WTC11 (cell line): ENCODE measurements at regions not wholly inside any gene's neighbourhood (a gene's known extent, or its start where the extent isn't known, plus 50 kb on each side); places are given as distances from the start of the nearest gene placed in this dataset.

Source experiments
- MAX ChIP-seq: sonication (generic); formaldehyde crosslinking; IDR thresholded peaks from 2 replicates; pipeline ENCODE4 v1.8.0; 2022; ENCODE audit warnings: mild to moderate bottlenecking, missing genetic modification reagents
- TEAD1 ChIP-seq: sonication (generic); formaldehyde crosslinking; IDR thresholded peaks from 2 replicates; pipeline ENCODE4 v1.8.0; 2022; ENCODE audit warnings: mild to moderate bottlenecking, missing genetic modification reagents
- TF ChIP-seq, protein P1 (sequence below): fragments of 200-600 bp; IDR thresholded peaks from 2 replicates; pipeline ENCODE4 v1.8.0; 2022; ENCODE audit warnings: antibody characterized with exemption
- TF ChIP-seq, protein P2 (sequence below): sonication (generic); formaldehyde crosslinking; IDR thresholded peaks from 2 replicates; pipeline ENCODE4 v1.8.1; 2023; ENCODE audit warnings: mild to moderate bottlenecking, missing genetic modification reagents, moderate library complexity
- TF ChIP-seq, protein P3 (sequence below): sonication (generic); formaldehyde crosslinking; IDR thresholded peaks from 2 replicates; pipeline ENCODE4 v1.8.0; 2022; ENCODE audit warnings: mild to moderate bottlenecking, missing genetic modification reagents
- TF ChIP-seq, protein P4 (sequence below): sonication (generic); formaldehyde crosslinking; IDR thresholded peaks from 2 replicates; pipeline ENCODE4 v1.8.1; 2023; ENCODE audit warnings: mild to moderate bottlenecking, missing genetic modification reagents, borderline replicate concordance

GRCh38 chr4:23320931-23321587 is 568.8 kb downstream of the PPARGC1A start:
- TF ChIP-seq, protein P1, sequence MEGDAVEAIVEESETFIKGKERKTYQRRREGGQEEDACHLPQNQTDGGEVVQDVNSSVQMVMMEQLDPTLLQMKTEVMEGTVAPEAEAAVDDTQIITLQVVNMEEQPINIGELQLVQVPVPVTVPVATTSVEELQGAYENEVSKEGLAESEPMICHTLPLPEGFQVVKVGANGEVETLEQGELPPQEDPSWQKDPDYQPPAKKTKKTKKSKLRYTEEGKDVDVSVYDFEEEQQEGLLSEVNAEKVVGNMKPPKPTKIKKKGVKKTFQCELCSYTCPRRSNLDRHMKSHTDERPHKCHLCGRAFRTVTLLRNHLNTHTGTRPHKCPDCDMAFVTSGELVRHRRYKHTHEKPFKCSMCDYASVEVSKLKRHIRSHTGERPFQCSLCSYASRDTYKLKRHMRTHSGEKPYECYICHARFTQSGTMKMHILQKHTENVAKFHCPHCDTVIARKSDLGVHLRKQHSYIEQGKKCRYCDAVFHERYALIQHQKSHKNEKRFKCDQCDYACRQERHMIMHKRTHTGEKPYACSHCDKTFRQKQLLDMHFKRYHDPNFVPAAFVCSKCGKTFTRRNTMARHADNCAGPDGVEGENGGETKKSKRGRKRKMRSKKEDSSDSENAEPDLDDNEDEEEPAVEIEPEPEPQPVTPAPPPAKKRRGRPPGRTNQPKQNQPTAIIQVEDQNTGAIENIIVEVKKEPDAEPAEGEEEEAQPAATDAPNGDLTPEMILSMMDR: no peak
- TF ChIP-seq, protein P2, sequence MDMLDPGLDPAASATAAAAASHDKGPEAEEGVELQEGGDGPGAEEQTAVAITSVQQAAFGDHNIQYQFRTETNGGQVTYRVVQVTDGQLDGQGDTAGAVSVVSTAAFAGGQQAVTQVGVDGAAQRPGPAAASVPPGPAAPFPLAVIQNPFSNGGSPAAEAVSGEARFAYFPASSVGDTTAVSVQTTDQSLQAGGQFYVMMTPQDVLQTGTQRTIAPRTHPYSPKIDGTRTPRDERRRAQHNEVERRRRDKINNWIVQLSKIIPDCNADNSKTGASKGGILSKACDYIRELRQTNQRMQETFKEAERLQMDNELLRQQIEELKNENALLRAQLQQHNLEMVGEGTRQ: no peak
- TF ChIP-seq MAX (no peak), TEAD1 (no peak)
- TF ChIP-seq, protein P3, sequence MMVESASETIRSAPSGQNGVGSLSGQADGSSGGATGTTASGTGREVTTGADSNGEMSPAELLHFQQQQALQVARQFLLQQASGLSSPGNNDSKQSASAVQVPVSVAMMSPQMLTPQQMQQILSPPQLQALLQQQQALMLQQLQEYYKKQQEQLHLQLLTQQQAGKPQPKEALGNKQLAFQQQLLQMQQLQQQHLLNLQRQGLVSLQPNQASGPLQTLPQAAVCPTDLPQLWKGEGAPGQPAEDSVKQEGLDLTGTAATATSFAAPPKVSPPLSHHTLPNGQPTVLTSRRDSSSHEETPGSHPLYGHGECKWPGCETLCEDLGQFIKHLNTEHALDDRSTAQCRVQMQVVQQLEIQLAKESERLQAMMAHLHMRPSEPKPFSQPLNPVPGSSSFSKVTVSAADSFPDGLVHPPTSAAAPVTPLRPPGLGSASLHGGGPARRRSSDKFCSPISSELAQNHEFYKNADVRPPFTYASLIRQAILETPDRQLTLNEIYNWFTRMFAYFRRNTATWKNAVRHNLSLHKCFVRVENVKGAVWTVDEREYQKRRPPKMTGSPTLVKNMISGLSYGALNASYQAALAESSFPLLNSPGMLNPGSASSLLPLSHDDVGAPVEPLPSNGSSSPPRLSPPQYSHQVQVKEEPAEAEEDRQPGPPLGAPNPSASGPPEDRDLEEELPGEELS (CRISPR knock-in tag): no peak
- TF ChIP-seq, protein P4, sequence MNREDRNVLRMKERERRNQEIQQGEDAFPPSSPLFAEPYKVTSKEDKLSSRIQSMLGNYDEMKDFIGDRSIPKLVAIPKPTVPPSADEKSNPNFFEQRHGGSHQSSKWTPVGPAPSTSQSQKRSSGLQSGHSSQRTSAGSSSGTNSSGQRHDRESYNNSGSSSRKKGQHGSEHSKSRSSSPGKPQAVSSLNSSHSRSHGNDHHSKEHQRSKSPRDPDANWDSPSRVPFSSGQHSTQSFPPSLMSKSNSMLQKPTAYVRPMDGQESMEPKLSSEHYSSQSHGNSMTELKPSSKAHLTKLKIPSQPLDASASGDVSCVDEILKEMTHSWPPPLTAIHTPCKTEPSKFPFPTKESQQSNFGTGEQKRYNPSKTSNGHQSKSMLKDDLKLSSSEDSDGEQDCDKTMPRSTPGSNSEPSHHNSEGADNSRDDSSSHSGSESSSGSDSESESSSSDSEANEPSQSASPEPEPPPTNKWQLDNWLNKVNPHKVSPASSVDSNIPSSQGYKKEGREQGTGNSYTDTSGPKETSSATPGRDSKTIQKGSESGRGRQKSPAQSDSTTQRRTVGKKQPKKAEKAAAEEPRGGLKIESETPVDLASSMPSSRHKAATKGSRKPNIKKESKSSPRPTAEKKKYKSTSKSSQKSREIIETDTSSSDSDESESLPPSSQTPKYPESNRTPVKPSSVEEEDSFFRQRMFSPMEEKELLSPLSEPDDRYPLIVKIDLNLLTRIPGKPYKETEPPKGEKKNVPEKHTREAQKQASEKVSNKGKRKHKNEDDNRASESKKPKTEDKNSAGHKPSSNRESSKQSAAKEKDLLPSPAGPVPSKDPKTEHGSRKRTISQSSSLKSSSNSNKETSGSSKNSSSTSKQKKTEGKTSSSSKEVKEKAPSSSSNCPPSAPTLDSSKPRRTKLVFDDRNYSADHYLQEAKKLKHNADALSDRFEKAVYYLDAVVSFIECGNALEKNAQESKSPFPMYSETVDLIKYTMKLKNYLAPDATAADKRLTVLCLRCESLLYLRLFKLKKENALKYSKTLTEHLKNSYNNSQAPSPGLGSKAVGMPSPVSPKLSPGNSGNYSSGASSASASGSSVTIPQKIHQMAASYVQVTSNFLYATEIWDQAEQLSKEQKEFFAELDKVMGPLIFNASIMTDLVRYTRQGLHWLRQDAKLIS (CRISPR knock-in tag): no peak
